Panc1 (cell line): ENCODE measurements at regions not wholly inside any gene's neighbourhood (a gene's known extent, or its start where the extent isn't known, plus 50 kb on each side); places are given as distances from the start of the nearest gene placed in this dataset.

Source experiments
- ATAC-seq: fragments of 200-7000 bp; cut with Tn5 transposase; 2 replicates; pipeline ENCODE4 v1.9.1; 2020; ENCODE audit warnings: mild to moderate bottlenecking, moderate library complexity
- BruUV-seq: library from RNA; stranded (reverse); fragments of 400-500 nt; replicated peaks from 2 replicates; lab custom pipeline; 2021; lab: Mats Ljungman, UMichigan
- CTCF ChIA-PET: fragments of 300-600 bp; sonication (Branson Sonifier 250); formaldehyde crosslinking; loops from one replicate; lab custom pipeline; 2022; ENCODE audit warnings: antibody characterized with exemption; lab: Charles Lee
- POLR2A ChIA-PET: fragments of 300-600 bp; sonication (Branson Sonifier 250); formaldehyde crosslinking; loops from one replicate; lab custom pipeline; 2022; ENCODE audit warnings: antibody characterized with exemption; lab: Charles Lee
- DNase-seq: peaks from one replicate; pipeline ENCODE4 v3.0.0-alpha.2; 2010; ENCODE audit warnings: low read depth, low spot score
- H3K27ac ChIP-seq: 2 replicates; pipeline ENCODE4 v1.5.1; 2011; ENCODE audit warnings: mild to moderate bottlenecking, low read length, inconsistent platforms
- H3K27me3 ChIP-seq: fragments of 200-500 bp; sonication (Bioruptor generic); 2 replicates; pipeline ENCODE4 v1.6.0; 2014; ENCODE audit warnings: low read length, inconsistent platforms; ENCODE audit not compliant: control insufficient read depth, insufficient read depth
- H3K36me3 ChIP-seq: fragments of 200-500 bp; sonication (Bioruptor generic); 2 replicates; pipeline ENCODE4 v1.5.1; 2014; ENCODE audit warnings: inconsistent platforms, mild to moderate bottlenecking, low read length, moderate library complexity; ENCODE audit not compliant: control insufficient read depth, insufficient read depth
- H3K4me1 ChIP-seq: 2 replicates; pipeline ENCODE4 v1.5.1; 2011; ENCODE audit warnings: inconsistent platforms, mild to moderate bottlenecking, low read length, moderate library complexity; ENCODE audit not compliant: control insufficient read depth, insufficient read depth
- H3K4me3 ChIP-seq, 2 experiments: 2 replicates each; pipeline ENCODE4 v1.5.1; 2011 to 2012; ENCODE audit warnings: low read depth in 2 of 2, low read length in 2 of 2, mild to moderate bottlenecking in 2 of 2, inconsistent platforms in 1 of 2, moderate library complexity in 1 of 2
- H3K9me3 ChIP-seq: fragments of 200-500 bp; sonication (Bioruptor generic); 2 replicates; pipeline ENCODE4 v1.5.1; 2014; ENCODE audit warnings: low read depth, mild to moderate bottlenecking, inconsistent platforms, low read length, moderate library complexity; ENCODE audit not compliant: control insufficient read depth, insufficient read depth
- POLR2AphosphoS5 ChIP-seq: IDR thresholded peaks from 2 replicates; pipeline ENCODE4 v1.6.1; 2012; ENCODE audit warnings: mild to moderate bottlenecking, low read depth, low read length, moderate library complexity
- SIN3A ChIP-seq: IDR thresholded peaks from 2 replicates; pipeline ENCODE4 v1.6.1; 2012; ENCODE audit warnings: low read depth, mild to moderate bottlenecking, low read length, moderate library complexity, borderline replicate concordance; ENCODE audit not compliant: insufficient read depth
- TCF7L2 ChIP-seq: IDR thresholded peaks from 2 replicates; pipeline ENCODE4 v1.6.1; 2011; ENCODE audit warnings: mild to moderate bottlenecking, low read depth, low read length, inconsistent platforms
- in situ Hi-C: cut with HindIII; loops from 2 replicates; pipeline ENCODE4 v1.10.0; 2016; ENCODE audit warnings: low sequenced_read_pairs, low pct_unique_long_range_greater_than_20kb
- intact Hi-C: fragments of 100-400 bp; cut with micrococcal nuclease; formaldehyde crosslinking; loops from one replicate; pipeline ENCODE4 v1.10.0; 2022; ENCODE audit not compliant: unreplicated experiment
- TF ChIP-seq, protein P1 (sequence below), 2 experiments: IDR thresholded peaks; 2 replicates each; pipeline ENCODE4 v1.6.1; 2011 to 2012; ENCODE audit warnings: low read depth in 2 of 2, control low read depth in 1 of 2, low read length in 1 of 2, mild to moderate bottlenecking in 1 of 2, moderate library complexity in 1 of 2; ENCODE audit not compliant: insufficient read depth in 1 of 2
- TF ChIP-seq, protein P2 (sequence below): fragments of 450-650 bp; IDR thresholded peaks from 2 replicates; pipeline ENCODE4 v1.5.1; 2017; ENCODE audit warnings: mild to moderate bottlenecking

DNA sequence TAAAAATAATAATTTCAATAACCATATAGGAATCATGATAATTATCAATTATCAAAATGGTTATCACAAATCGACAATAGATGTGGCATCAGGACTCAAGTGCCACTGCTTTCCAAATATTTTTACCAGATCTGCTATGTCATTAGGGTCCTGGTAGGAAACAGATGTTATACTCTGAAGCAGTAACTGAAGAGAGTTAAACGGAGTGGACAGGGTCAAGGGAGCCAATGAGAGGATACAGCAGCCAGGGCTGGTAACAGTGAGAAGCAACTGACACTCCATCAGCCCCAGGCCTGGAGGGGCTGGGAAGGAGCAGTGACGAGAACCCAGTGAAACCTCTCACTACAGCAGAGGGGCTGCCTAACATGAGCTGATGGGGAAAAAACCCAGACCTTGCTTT lies 322.4 kb downstream of the NPR3 start:
- in situ Hi-C loops: no loop called here
- no peaks in the 10 kb centered on the region for H3K36me3 ChIP-seq
- H3K27me3 ChIP-seq: no peaks in the 10 kb centered on the region
- H3K4me3 ChIP-seq: no peak overlapping the region
- H3K4me1 ChIP-seq: no peaks in the 10 kb centered on the region
- no TSS peak for BruUV-seq
- CTCF ChIA-PET: no interaction called here
- intact Hi-C loops: no loop called here
- POLR2A ChIA-PET: no interaction called here
- no peak overlapping the region for H3K27ac ChIP-seq
- H3K9me3 ChIP-seq: no peaks in the 10 kb centered on the region
- DNase-seq (no peak), ATAC-seq (no peak)
- TF ChIP-seq, protein P1, sequence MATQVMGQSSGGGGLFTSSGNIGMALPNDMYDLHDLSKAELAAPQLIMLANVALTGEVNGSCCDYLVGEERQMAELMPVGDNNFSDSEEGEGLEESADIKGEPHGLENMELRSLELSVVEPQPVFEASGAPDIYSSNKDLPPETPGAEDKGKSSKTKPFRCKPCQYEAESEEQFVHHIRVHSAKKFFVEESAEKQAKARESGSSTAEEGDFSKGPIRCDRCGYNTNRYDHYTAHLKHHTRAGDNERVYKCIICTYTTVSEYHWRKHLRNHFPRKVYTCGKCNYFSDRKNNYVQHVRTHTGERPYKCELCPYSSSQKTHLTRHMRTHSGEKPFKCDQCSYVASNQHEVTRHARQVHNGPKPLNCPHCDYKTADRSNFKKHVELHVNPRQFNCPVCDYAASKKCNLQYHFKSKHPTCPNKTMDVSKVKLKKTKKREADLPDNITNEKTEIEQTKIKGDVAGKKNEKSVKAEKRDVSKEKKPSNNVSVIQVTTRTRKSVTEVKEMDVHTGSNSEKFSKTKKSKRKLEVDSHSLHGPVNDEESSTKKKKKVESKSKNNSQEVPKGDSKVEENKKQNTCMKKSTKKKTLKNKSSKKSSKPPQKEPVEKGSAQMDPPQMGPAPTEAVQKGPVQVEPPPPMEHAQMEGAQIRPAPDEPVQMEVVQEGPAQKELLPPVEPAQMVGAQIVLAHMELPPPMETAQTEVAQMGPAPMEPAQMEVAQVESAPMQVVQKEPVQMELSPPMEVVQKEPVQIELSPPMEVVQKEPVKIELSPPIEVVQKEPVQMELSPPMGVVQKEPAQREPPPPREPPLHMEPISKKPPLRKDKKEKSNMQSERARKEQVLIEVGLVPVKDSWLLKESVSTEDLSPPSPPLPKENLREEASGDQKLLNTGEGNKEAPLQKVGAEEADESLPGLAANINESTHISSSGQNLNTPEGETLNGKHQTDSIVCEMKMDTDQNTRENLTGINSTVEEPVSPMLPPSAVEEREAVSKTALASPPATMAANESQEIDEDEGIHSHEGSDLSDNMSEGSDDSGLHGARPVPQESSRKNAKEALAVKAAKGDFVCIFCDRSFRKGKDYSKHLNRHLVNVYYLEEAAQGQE (IDR thresholded peaks at IDR 0.05; ENCODE audit: insufficient read depth in 1 of 2, low read depth in 2 of 2, low read length in 1 of 2): no peak
- no peak for TF ChIP-seq POLR2AphosphoS5
- no peak for TF ChIP-seq TCF7L2
- TF ChIP-seq SIN3A: no peak
- TF ChIP-seq, protein P2, sequence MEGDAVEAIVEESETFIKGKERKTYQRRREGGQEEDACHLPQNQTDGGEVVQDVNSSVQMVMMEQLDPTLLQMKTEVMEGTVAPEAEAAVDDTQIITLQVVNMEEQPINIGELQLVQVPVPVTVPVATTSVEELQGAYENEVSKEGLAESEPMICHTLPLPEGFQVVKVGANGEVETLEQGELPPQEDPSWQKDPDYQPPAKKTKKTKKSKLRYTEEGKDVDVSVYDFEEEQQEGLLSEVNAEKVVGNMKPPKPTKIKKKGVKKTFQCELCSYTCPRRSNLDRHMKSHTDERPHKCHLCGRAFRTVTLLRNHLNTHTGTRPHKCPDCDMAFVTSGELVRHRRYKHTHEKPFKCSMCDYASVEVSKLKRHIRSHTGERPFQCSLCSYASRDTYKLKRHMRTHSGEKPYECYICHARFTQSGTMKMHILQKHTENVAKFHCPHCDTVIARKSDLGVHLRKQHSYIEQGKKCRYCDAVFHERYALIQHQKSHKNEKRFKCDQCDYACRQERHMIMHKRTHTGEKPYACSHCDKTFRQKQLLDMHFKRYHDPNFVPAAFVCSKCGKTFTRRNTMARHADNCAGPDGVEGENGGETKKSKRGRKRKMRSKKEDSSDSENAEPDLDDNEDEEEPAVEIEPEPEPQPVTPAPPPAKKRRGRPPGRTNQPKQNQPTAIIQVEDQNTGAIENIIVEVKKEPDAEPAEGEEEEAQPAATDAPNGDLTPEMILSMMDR: no peak

DNA sequence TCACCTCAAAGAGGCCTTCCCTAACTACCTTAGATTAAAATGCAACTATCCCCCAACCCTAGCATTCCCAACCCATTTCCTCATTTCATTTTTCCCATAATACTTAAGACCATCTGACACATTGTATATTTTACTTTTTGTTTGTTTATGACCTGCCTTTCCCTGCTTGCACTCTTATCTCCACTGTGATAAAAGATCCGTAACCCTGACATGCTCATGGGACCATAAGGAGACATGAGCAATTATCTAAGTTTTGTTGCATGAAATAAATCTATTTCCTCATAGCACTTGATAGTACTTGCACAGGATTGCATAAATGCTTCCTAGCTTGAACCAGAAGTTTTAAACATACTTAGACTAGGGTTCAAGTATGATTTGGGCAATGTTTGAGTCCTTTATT lies 323.7 kb downstream of the NPR3 start:
- no peak overlapping the region for H3K27ac ChIP-seq
- no peaks in the 10 kb centered on the region for H3K36me3 ChIP-seq
- TF ChIP-seq SIN3A: no peak
- TF ChIP-seq, protein P1 (IDR thresholded peaks at IDR 0.05; ENCODE audit: insufficient read depth in 1 of 2, low read depth in 2 of 2, low read length in 1 of 2): no peak
- TF ChIP-seq POLR2AphosphoS5: no peak
- TF ChIP-seq, protein P2: no peak
- no peak for TF ChIP-seq TCF7L2
- no peak overlapping the region for H3K4me3 ChIP-seq
- CTCF ChIA-PET: no interaction called here
- ATAC-seq: no peak
- no peaks in the 10 kb centered on the region for H3K9me3 ChIP-seq
- in situ Hi-C loops (no loop called here), intact Hi-C loops (no loop called here)
- no peaks in the 10 kb centered on the region for H3K4me1 ChIP-seq
- DNase-seq: no peak
- no TSS peak for BruUV-seq
- no peaks in the 10 kb centered on the region for H3K27me3 ChIP-seq
- POLR2A ChIA-PET: no interaction called here
